SK-N-SH (cell line): ENCODE measurements at regions not wholly inside any gene's neighbourhood (a gene's known extent, or its start where the extent isn't known, plus 50 kb on each side); places are given as distances from the start of the nearest gene placed in this dataset.

Experiments used
- FOXM1 ChIP-seq: IDR thresholded peaks from 2 replicates; pipeline ENCODE4 v1.4.0; 2012; ENCODE audit warnings: low read depth, mild to moderate bottlenecking
- GATA2 ChIP-seq: sonication (generic); formaldehyde crosslinking; IDR thresholded peaks from 2 replicates; pipeline ENCODE4 v1.5.0; 2020; ENCODE audit warnings: mild to moderate bottlenecking, missing genetic modification reagents
- MEF2A ChIP-seq: IDR thresholded peaks from 2 replicates; pipeline ENCODE4 v1.4.0; 2012; ENCODE audit warnings: low read depth, borderline replicate concordance
- MXI1 ChIP-seq: IDR thresholded peaks from 2 replicates; pipeline ENCODE4 v1.6.1; 2012; ENCODE audit warnings: mild to moderate bottlenecking, low read depth, low read length, improper control_type of control experiment
- NFIC ChIP-seq: IDR thresholded peaks from 2 replicates; pipeline ENCODE4 v1.4.0; 2012; ENCODE audit warnings: borderline replicate concordance
- POLR2AphosphoS5 ChIP-seq: IDR thresholded peaks from 2 replicates; pipeline ENCODE4 v1.6.1; 2012; ENCODE audit warnings: low read depth, low read length
- RAD21 ChIP-seq: IDR thresholded peaks from 2 replicates; pipeline ENCODE4 v1.6.1; 2012; ENCODE audit warnings: mild to moderate bottlenecking, low read length
- RCOR1 ChIP-seq: fragments of 150-350 bp; IDR thresholded peaks from 2 replicates; pipeline ENCODE4 v1.6.1; 2017; ENCODE audit warnings: antibody characterized with exemption, low read length
- SIN3A ChIP-seq: IDR thresholded peaks from 2 replicates; pipeline ENCODE4 v1.6.1; 2012; ENCODE audit warnings: low read depth, mild to moderate bottlenecking, low read length, moderate library complexity, borderline replicate concordance
- SMC3 ChIP-seq: IDR thresholded peaks from 2 replicates; pipeline ENCODE4 v1.6.1; 2012; ENCODE audit warnings: low read depth, low read length, improper control_type of control experiment
- TAF1 ChIP-seq: IDR thresholded peaks from 2 replicates; pipeline ENCODE4 v1.6.1; 2012; ENCODE audit warnings: low read depth, mild to moderate bottlenecking, low read length, moderate library complexity, borderline replicate concordance
- TF ChIP-seq, protein P1 (sequence below): fragments of 200-600 bp; sonication (generic); IDR thresholded peaks from 2 replicates; pipeline ENCODE4 v1.6.1; 2017; ENCODE audit warnings: antibody characterized with exemption, mild to moderate bottlenecking, moderate library complexity
- TF ChIP-seq, protein P2 (sequence below): IDR thresholded peaks from 2 replicates; pipeline ENCODE4 v1.4.0; 2012; ENCODE audit warnings: low read depth
- TF ChIP-seq, protein P3 (sequence below): IDR thresholded peaks from 2 replicates; pipeline ENCODE4 v1.6.1; 2012; ENCODE audit warnings: mild to moderate bottlenecking, low read depth, low read length, moderate library complexity

DNA sequence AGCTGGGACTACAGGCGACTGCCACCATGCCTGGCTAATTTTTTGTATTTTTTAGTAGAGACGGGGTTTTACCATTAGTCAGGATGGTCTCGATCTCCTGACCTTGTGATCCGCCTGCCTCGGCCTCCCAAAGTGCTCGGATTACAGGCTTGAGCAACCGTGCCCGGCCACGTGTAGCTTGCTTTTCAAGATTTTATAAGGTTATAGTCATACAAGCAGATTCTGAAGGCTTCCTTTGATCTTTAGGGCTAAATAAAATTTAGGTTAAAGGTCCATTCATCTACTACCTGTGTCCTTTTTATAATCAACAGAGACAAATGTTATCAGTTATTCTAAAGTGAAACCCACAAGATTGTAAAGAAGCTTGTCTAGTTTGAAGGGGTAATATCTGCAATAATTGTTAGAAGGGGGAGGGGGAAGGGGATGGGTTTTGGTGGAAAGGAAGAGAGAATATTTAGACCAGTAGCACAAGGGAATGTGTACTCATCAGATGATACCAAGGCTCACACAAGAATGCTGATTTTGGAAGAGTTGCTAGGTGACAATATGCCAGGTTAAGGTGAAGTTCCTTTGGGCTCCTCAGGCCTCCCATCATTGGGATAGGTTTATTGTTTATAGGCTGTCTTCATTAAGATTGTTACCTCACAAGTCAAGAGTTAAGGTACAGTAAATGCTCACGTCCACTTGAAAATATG, 284.7 kb downstream of the ALDH8A1 start:
- TF ChIP-seq FOXM1 (no peak), SMC3 (no peak), RAD21 (no peak), NFIC (no peak), SIN3A (no peak), MXI1 (no peak), GATA2 (CRISPR knock-in tag) (no peak), TAF1 (no peak), POLR2AphosphoS5 (no peak), RCOR1 (no peak), MEF2A (no peak)
- TF ChIP-seq, protein P1, sequence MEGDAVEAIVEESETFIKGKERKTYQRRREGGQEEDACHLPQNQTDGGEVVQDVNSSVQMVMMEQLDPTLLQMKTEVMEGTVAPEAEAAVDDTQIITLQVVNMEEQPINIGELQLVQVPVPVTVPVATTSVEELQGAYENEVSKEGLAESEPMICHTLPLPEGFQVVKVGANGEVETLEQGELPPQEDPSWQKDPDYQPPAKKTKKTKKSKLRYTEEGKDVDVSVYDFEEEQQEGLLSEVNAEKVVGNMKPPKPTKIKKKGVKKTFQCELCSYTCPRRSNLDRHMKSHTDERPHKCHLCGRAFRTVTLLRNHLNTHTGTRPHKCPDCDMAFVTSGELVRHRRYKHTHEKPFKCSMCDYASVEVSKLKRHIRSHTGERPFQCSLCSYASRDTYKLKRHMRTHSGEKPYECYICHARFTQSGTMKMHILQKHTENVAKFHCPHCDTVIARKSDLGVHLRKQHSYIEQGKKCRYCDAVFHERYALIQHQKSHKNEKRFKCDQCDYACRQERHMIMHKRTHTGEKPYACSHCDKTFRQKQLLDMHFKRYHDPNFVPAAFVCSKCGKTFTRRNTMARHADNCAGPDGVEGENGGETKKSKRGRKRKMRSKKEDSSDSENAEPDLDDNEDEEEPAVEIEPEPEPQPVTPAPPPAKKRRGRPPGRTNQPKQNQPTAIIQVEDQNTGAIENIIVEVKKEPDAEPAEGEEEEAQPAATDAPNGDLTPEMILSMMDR, result no peak
- TF ChIP-seq, protein P2, sequence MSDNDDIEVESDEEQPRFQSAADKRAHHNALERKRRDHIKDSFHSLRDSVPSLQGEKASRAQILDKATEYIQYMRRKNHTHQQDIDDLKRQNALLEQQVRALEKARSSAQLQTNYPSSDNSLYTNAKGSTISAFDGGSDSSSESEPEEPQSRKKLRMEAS, result no peak
- TF ChIP-seq, protein P3, sequence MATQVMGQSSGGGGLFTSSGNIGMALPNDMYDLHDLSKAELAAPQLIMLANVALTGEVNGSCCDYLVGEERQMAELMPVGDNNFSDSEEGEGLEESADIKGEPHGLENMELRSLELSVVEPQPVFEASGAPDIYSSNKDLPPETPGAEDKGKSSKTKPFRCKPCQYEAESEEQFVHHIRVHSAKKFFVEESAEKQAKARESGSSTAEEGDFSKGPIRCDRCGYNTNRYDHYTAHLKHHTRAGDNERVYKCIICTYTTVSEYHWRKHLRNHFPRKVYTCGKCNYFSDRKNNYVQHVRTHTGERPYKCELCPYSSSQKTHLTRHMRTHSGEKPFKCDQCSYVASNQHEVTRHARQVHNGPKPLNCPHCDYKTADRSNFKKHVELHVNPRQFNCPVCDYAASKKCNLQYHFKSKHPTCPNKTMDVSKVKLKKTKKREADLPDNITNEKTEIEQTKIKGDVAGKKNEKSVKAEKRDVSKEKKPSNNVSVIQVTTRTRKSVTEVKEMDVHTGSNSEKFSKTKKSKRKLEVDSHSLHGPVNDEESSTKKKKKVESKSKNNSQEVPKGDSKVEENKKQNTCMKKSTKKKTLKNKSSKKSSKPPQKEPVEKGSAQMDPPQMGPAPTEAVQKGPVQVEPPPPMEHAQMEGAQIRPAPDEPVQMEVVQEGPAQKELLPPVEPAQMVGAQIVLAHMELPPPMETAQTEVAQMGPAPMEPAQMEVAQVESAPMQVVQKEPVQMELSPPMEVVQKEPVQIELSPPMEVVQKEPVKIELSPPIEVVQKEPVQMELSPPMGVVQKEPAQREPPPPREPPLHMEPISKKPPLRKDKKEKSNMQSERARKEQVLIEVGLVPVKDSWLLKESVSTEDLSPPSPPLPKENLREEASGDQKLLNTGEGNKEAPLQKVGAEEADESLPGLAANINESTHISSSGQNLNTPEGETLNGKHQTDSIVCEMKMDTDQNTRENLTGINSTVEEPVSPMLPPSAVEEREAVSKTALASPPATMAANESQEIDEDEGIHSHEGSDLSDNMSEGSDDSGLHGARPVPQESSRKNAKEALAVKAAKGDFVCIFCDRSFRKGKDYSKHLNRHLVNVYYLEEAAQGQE, result no peak
